NCI-H128 (cell line): ENCODE measurements at regions not wholly inside any gene's neighbourhood (a gene's known extent, or its start where the extent isn't known, plus 50 kb on each side); places are given as distances from the start of the nearest gene placed in this dataset.

ENCODE experiments used
- DNase-seq: peaks from one replicate; lab custom pipeline; 2025; ENCODE audit not compliant: unreplicated experiment; lab: John Stamatoyannopoulos, UW

DNA sequence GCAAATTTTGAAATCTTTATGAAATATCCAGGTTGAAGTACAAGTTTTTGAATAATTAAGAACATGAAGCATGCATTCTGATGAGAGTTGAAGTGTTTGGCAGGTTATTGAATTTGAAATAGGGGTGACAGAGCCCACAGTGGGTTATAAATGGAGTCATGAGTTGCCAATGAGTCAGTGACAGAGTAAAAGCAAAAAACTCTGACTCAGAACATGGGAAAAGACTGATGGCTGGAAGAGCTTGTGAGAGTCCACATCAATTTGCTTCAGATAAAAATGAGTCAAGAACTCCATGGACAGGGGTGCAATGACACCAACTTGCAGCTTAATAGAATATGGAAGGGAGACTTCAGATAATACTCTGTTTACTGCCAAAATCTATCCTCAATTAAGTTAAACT lies 105.3 kb downstream of the SLC6A15 start:
- no peak for DNase-seq

DNA sequence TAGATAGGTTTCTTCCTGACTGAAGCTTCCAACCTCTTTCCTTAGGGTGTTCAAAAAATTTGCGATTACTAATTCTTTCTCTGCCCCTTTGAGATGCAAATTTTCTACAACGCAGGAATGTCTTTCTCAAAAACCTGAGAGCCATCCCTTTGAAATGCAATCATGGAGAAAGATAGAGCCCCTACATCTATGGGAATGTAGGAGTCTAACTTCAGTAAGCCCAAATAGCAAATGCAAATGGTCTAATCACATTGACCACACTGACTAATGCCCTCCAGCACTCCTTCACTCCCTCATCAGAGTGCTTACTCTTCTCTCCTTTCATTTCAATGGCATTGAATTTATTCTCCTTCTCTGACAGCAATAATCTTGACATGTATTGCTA lies 107.1 kb downstream of the SLC6A15 start:
- DNase-seq, result no peak

DNA sequence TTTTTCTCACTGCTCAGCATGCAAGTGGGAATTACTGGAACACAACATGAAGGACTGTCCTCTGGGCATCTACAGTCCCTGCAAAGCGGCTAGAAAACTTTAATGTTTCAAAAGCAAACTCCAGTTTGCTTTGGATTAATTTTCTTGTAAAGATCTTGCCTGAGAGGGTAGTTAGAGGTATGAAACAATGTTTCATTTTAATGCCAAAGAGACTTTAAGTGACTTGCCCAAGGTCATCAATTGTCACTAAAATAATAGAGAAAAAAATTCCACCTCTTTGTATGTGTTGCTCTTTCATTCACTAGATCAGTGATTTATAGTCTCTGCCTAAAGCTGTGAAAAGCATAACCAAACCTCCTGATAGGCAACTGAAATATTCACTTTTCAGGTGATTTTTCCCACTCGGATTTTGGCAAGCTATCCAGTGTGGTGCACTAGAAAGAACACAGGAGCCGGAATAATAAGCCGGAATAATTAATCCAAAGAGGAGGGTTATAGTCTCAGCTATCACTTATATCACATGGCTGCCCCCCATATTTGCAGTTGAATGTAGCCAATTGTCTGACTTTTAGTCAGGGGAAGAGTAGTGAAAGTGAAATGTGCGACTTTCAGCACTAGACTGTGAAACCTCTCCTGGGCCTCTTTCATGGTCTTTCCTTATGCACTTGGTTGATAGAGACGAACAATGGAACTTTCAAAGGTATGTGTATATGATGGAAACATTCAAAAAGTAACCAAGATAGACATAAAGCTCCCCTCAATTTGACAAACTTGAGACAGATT lies 107.7 kb downstream of the SLC6A15 start:
- DNase-seq, result no peak

DNA sequence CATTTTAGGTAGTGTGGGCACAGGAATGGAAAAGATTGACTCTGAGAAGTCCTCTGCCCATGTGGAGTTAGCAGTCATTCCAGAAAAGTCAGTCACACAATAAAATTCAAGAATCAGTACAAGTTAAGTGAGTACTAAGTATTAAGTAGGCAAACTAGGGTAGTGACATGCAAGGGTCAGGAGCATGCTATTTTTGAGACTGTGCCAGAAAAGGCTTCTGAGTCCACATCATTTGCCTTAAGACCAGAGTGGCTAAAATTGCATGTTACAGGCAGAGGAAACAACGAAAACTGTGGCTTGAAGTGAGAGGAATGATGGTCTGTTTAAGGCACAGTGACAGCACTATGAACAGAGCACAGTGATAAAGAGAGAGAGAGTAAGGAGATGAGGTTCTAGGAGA lies 108.9 kb downstream of the SLC6A15 start:
- no peak for DNase-seq

DNA sequence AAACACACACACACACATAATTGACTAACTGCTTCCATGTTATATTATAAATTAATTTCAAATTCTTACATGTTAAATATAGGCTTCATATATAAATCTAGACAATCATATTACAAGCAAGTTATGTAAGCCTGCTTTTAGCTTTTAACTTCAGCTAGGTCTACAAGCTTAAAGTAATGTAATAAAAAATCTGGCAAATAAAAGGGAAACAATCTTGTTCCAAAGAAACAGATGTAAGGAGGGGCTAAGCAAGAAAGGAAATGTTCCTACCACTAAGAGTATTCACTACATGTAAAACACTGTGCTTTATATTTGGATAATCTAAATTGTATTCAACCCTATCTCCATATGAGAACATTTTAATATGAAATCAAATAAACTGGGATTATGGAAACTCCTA lies 110.4 kb downstream of the SLC6A15 start:
- DNase-seq, result no peak

DNA sequence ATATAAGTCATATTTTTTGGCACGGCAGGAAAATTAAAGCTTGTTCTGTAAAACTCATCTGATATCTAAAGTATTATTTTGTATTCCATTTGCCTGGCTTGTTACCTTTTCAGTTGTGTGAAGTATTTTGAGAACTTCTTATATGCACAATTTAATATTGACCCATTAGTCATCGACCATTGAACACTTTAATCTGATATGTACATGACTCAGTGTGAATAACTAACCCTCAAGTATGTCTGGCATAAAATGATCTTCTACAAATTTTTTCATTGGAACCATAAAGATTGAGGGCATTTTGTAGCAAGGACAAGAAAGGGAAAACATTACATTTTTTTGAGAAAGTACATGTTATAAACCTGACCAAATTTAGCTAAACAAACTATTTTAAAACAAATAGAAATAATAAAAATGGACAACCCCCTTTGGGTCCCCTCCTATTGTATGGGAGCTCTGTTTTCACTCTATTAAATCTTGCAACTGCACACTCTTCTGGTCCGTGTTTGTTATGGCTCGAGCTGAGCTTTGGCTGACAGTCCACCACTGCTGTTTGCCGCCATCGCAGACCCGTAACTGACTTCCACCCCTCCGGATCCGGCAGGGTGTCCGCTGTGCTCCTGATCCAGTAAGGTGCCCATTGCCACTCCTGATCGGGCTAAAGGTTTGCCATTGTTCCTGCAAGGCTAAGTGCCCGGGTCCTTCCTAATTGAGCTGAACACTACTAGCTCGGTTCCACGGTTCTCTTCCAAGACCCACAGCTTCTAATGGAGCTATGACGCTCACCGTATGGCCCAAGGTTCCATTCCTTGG lies 118.8 kb downstream of the SLC6A15 start:
- no peak for DNase-seq

DNA sequence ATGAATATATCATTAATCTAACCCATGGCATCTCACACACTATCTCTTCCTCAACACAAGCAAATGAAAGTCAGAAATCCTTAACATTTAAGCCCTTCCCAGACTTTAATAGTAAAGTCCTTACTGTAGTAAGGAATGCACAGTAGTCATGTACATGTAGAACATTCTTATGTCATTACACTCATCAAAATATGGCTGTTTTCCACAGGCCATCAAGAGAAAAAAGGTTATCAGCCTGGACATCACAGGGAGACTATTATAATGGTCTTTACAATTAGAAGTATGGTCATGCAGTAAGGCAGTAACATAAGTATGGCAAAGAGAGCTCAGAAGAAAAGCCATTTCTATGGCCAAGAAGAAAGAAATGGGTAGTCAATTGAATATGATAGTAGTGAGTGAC lies 121.2 kb downstream of the SLC6A15 start:
- DNase-seq, result no peak

DNA sequence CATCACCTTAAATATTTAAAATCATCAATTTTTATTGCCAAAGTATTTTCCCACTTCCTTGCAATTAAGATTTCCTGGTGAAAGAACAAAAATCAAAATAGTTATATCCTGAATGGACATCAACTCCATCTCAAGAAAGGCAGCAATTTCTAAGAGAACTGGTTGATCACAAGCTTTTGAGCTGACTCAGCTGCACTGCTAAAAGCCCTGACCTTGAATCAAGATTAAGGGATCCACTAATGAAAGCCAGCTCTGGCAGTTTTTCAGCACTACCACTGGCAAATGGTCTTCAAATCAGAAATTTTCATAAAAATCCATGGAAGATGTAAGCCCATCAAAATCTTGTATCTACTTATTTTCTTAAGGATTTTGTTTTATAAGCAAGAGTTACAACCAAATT lies 123.4 kb downstream of the SLC6A15 start:
- no peak for DNase-seq

DNA sequence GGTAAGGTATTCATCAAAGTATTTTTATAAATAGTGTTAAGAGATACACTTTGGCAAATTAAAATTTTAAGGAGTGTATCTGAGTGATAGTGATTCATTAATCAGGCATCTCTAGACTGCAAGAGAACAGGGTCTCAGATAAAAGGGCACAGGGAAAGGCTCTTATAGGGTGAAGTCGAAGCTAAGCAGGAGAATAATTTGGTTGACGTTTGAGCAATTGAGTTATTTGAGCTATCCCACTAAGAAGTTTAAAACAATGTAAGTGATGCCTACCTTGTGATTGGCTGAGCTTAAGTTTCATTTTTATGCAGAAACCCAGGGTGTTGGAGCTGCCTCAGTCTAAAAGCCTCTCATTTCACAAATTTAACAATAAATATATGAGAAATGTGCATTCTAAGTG lies 125.3 kb downstream of the SLC6A15 start:
- DNase-seq, result no peak

DNA sequence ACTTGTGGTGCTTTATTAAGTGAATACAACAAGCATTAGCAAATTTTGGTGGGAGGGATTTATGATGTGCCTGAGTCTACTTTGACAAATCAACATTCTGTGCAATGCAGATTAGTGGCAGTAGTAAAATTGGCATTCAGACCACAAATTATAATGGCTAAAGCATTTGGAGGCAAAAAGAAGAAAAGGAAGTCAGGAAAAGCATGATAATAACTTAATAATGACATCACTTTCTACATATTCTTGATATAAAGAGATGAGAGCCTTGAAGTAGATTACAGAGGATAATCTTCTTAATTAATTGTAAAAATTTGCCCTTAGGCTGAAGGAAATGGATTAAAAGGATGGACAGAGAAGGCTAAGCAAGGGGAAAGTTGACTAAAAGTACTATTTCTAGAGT lies 126.0 kb downstream of the SLC6A15 start:
- DNase-seq, result no peak

DNA sequence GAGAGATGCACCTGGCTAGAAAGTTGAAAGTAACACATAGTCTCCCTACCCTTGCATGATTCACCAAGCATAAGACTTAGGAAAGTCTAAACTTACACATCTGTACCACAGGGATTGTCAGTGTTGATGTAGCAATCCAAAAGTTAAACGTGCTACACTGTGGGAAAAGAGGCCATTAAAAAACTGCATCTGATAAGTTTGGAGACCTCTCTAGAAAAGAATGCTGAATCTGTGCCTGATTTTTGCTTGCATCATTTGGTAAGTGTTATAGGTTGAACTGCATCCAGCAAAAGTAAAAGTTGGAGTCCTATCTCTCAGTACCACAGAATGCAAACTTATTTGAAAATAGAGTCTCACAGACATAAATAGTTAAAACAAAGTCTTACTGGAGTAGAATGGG lies 126.6 kb downstream of the SLC6A15 start:
- no peak for DNase-seq

DNA sequence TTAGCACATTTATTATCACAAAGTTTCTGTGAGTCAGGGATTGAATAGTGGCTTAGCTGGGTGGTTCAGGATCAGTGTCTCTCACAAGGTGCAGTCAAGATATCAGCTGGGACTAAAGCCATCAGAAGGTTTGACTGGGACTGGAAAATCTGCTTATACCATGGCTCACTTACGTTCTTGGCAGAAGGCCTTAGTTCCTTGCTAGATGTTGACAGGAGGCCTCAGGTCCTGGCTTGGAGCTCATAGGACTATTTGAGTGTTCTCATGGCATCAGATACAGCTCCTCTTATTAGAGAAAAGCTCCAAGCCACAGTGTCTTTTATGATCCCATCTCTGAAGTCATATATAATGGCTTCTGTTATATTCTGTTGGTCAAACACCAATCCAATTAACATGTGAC lies 127.3 kb downstream of the SLC6A15 start:
- DNase-seq, result no peak

DNA sequence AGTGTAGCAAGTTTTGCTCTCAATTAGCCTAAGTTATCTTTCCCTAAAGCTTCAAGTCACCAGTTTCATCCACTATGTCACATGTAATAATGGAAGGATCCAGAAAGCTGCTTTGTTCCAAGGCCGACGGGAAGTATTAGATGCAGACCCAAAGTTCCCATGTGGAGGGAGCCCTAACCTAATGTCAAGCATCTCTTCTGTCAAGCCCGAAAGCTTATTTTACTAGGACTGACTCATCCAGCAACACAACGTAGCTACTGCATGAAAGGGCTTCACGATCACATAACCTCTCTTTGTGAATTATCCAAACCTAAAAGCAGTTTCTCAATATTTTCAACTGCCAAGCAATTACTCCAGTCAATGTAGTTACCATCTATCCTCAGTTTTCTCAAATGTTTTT lies 133.4 kb downstream of the SLC6A15 start:
- DNase-seq, result no peak

DNA sequence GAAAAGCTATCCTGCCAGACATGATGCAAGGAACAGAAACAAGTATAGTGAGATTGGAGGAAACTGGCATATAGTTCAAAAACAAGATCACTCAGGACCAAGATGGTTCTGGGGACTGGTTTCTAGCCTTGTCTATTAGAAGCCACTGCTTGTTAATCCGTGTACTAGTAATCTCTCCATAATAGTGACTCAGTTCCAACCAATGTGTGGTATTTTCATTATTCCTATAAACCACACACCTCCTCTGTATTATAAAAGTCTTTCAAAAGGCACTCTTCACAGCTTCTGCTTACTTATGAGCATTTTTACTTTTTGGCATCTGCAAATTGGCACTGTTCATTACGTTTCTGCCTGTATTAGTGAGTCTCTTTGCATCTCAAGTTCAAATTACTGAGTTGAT lies 140.3 kb downstream of the SLC6A15 start:
- no peak for DNase-seq

DNA sequence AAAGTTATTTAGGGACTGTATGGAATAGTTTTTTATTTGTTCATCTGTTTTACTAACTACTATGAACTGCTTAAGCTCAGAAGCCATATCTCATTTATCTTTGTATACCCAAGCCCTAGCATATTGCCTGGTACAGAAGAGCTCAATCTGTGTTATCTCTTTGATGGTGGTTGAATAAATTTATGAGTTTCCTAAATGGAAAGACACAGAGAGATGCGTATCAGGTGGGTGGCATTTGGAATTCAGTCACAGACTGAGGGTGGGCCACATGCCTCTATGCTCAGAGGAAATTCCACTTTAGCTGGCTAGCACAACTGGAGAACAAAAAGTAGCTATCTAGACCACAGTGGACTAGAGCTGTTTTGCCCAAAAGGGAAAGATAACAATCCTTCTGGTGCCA lies 145.5 kb downstream of the SLC6A15 start:
- DNase-seq, result no peak

DNA sequence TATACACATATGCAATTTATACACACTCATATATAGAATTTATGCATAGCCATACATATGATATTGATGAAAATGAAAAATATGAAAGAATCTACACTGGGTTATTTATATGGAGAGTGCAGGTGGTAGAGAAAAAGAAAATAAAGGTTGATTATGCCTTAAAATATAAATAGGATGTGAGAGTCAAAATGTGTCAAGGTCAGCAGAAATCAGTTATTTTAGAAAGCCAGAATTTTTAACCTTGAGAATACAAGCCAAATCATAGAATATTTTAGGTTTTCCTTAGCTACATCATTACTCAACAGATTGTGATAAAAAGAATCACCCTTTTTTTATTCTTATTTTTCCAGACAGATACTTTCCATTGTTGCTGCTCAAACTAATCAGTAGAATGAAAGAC lies 146.2 kb downstream of the SLC6A15 start:
- DNase-seq, result no peak

DNA sequence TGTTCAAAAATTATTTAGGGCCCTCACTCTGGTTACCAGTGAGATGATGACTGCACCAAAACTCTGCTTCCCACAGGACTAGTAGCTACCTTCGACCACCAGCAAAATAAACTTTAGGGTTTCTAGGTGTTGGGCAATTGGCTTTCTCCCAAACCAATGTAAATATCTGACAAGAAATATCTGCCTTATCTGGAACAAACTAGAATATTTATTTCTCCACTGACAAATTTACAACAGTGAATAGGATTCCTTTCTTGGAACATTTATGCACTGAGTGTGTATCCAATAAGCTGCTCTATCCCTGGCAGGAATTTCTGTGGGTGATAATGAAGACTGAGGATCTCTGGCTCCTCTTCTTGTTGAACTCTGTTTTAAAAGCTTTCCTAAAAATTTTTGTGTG lies 148.6 kb downstream of the SLC6A15 start:
- DNase-seq, result no peak

DNA sequence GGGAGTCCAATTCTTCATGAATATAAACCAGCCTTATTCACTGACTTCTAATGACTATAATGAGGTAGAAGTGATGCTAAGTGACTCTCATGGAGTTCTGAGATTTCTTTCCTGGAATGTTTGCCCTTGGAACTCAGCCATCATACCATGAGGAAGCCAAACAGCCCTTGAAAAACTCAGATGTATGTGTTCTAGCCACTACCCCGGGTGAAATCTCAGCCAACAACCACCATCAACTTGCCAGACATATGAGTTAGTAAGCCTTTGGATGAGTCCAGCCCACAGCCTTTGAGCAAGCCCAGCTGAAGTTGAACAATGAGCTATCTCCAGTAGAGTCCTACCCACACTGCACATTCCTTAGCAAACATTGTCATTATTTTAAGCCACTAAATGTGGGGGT lies 149.5 kb downstream of the SLC6A15 start:
- DNase-seq, result no peak

DNA sequence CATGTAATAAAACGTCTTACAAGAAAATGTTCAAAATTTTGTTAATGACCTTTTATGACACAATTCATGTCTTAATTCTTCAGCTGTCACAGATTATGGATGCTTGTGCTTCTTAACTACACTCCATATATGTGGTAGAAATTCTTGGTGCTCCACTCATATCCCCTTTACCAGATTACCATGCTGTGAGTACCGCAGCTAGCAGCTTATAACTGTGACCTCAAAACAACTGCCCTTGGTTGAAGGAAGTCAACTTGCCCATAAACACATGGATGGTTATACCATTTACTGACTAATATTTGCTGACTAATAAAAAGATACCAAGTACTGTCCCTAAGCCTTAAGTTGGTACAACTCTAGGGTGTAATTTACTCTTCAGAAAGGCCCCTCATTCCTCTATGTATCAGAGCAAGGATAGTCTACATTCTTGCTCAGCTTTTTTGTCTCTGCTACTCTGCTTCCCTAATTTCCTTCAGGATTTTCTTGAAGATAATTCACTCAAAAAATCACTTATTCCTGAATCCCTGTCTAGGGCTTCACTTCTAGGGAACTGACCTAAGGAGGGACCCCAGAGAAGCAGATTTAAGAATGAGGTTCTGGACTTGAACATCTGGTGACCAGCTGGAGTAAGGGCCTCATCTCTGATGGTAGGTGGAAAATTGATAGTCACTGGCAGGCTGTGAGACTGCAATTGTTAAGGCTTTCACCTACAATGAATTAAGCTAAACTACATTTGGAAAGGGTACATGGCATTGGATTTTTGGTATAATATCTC lies 152.3 kb downstream of the SLC6A15 start:
- no peak for DNase-seq

DNA sequence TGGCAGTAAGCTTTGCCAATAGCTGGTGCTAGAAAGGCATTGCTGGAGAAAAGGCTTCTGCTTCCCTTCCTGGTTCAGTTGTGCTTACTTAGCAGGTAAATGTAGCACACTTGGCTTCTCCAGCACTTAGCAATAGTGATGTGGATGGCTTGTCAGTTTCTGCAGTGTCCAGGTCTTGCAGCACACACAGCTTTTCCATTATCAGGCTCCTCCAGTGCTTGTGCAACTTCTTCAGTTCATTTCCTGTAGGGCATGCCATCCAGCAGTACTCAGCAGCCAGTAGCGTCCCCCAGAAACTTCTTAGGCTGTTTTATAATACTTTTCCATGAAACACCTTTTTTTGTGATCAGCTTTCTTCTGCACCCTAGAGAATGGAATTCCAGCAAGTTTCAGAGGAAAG lies 154.6 kb downstream of the SLC6A15 start:
- no peak for DNase-seq

DNA sequence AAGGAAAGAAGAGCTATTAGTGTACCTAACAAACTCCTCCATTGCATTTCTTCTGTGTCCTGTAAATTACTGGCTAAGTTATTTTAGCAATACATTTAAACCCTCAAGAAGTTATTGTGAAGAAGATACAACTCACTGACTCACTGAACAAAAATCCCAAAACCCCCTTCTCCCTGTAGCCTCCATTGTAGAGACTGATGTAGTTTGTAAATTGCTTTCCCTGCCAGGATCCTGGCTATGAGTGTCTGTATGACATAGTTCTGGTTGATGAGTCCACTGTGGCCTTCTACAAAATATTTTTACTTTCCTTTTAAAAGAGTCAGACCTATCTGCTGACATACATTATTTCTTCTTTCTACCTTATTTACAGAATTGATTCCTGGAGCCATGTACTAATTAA lies 155.6 kb downstream of the SLC6A15 start:
- no peak for DNase-seq

DNA sequence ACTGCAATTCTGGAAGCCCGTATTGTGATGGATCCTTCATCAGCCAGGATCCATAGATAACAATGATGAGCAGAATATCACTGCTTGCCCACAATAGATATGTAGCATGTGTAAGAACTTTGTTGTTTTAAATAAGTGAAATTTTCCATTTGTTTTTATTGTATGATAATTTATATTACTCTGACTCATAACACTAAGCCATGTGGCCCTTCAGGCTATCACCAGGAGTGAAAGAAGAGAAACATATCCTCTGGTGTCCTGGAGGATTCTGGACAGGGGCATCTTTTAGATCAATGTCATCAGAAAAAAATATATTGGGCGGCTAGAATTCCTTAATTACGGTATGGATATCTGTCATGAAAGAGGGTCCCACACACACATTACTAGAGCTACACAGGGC lies 167.5 kb downstream of the SLC6A15 start:
- DNase-seq, result no peak
